Trophoblast cell (in vitro differentiated cells and primary cell): ENCODE measurements at regions not wholly inside any gene's neighbourhood (a gene's known extent, or its start where the extent isn't known, plus 50 kb on each side); places are given as distances from the start of the nearest gene placed in this dataset.
"Not testable (repeated sequence)": the region's sequence is repeated elsewhere in the genome, so short reads cannot be mapped to it uniquely, and the experiment has no call there.

Source experiments
- DNase-seq, 2 donors: peaks; one replicate each; pipeline ENCODE4 v3.0.0-alpha.2; 2016
- H2AFZ ChIP-seq: 2 replicates; pipeline ENCODE4 v1.6.1; 2013; ENCODE audit warnings: low read length, moderate library complexity, mild to moderate bottlenecking; ENCODE audit not compliant: insufficient read depth, poor library complexity
- H2AK5ac ChIP-seq: 2 replicates; pipeline ENCODE4 v1.6.1; 2013; ENCODE audit warnings: mild to moderate bottlenecking, low read length
- H2BK120ac ChIP-seq: 2 replicates; pipeline ENCODE4 v1.6.1; 2013; ENCODE audit warnings: low read length, mild to moderate bottlenecking, moderate library complexity; ENCODE audit not compliant: insufficient read depth, poor library complexity
- H2BK12ac ChIP-seq: 2 replicates; pipeline ENCODE4 v1.6.1; 2013; ENCODE audit warnings: mild to moderate bottlenecking, low read length, moderate library complexity
- H2BK5ac ChIP-seq: 2 replicates; pipeline ENCODE4 v1.6.1; 2013; ENCODE audit warnings: low read length, low read depth, moderate library complexity, mild to moderate bottlenecking; ENCODE audit not compliant: poor library complexity
- H3K14ac ChIP-seq: 2 replicates; pipeline ENCODE4 v1.6.1; 2013; ENCODE audit warnings: mild to moderate bottlenecking, low read length
- H3K18ac ChIP-seq: 2 replicates; pipeline ENCODE4 v1.6.1; 2013; ENCODE audit warnings: mild to moderate bottlenecking, low read length
- H3K23ac ChIP-seq: 2 replicates; pipeline ENCODE4 v1.6.1; 2013; ENCODE audit warnings: low read length
- H3K27ac ChIP-seq: 2 replicates; pipeline ENCODE4 v1.5.1; 2013; ENCODE audit warnings: low read depth, mild to moderate bottlenecking, inconsistent platforms, low read length, moderate library complexity
- H3K27me3 ChIP-seq: 2 replicates; pipeline ENCODE4 v1.6.1; 2013; ENCODE audit warnings: inconsistent platforms, mild to moderate bottlenecking, low read length, moderate library complexity; ENCODE audit not compliant: insufficient read depth
- H3K36me3 ChIP-seq, 2 experiments: 1 replicate in 1 of 2; 2 replicates in 1 of 2; pipeline ENCODE4 v1.6.1; 2013; ENCODE audit warnings: low read length in 2 of 2, mild to moderate bottlenecking in 2 of 2, moderate library complexity in 1 of 2; ENCODE audit not compliant: insufficient read depth in 2 of 2, control insufficient read depth in 1 of 2
- H3K4ac ChIP-seq: 2 replicates; pipeline ENCODE4 v1.6.1; 2013; ENCODE audit warnings: low read depth, mild to moderate bottlenecking, low read length, moderate library complexity
- H3K4me1 ChIP-seq, 2 experiments: 1 replicate in 1 of 2; 2 replicates in 1 of 2; pipeline ENCODE4 v1.6.1; 2013; ENCODE audit warnings: low read length in 2 of 2, mild to moderate bottlenecking in 2 of 2, moderate library complexity in 1 of 2; ENCODE audit not compliant: insufficient read depth in 2 of 2, control insufficient read depth in 1 of 2
- H3K4me2 ChIP-seq: 2 replicates; pipeline ENCODE4 v1.6.1; 2013; ENCODE audit warnings: inconsistent platforms, mild to moderate bottlenecking, low read length, moderate library complexity
- H3K4me3 ChIP-seq: 2 replicates; pipeline ENCODE4 v1.5.1; 2013; ENCODE audit warnings: mild to moderate bottlenecking, low read depth, low read length, inconsistent platforms
- H3K79me1 ChIP-seq: one replicate; pipeline ENCODE4 v1.6.1; 2013; ENCODE audit warnings: low read length
- H3K79me2 ChIP-seq: 2 replicates; pipeline ENCODE4 v1.6.1; 2013; ENCODE audit warnings: low read length, mild to moderate bottlenecking; ENCODE audit not compliant: control insufficient read depth, insufficient read depth, poor library complexity
- H3K9ac ChIP-seq: 2 replicates; pipeline ENCODE4 v1.6.1; 2013; ENCODE audit warnings: mild to moderate bottlenecking, low read length
- H3K9me3 ChIP-seq: 2 replicates; pipeline ENCODE4 v1.6.1; 2013; ENCODE audit warnings: low read depth, mild to moderate bottlenecking, control low read depth, inconsistent platforms, low read length; ENCODE audit not compliant: insufficient read depth
- H4K12ac ChIP-seq: 2 replicates; pipeline ENCODE4 v1.6.1; 2013; ENCODE audit warnings: low read depth, mild to moderate bottlenecking, low read length, moderate library complexity
- H4K8ac ChIP-seq: 2 replicates; pipeline ENCODE4 v1.6.1; 2013; ENCODE audit warnings: low read depth, mild to moderate bottlenecking, low read length, moderate library complexity
- H4K91ac ChIP-seq: one replicate; pipeline ENCODE4 v1.6.1; 2013; ENCODE audit warnings: low read depth, mild to moderate bottlenecking, low read length, moderate library complexity
- WGBS: extraction: QIAGEN DNeasy Blood & Tissue Kit; methylation state at CpG from one replicate; pipeline ENCODE4 v1.1.7; 2013; ENCODE audit warnings: missing lambda C conversion rate; ENCODE audit not compliant: insufficient read length, insufficient coverage; ENCODE audit errors: extremely low coverage; 5-methylcytosine and 5-hydroxymethylcytosine counted together

- not testable (repeated sequence) for H4K12ac ChIP-seq, DNase-seq, H3K4ac ChIP-seq, H3K9me3 ChIP-seq, H2BK12ac ChIP-seq, H3K4me2 ChIP-seq, H3K23ac ChIP-seq, H3K18ac ChIP-seq, H3K14ac ChIP-seq, H3K27ac ChIP-seq, H2BK5ac ChIP-seq, H3K27me3 ChIP-seq, H2AFZ ChIP-seq, H4K91ac ChIP-seq, H2BK120ac ChIP-seq, H3K36me3 ChIP-seq, H4K8ac ChIP-seq, H3K4me1 ChIP-seq, H3K4me3 ChIP-seq, H3K79me1 ChIP-seq, H3K9ac ChIP-seq, H3K79me2 ChIP-seq, H2AK5ac ChIP-seq
- WGBS: no CpG with 5 or more reads among the region's 6 CpGs
These were observed 891.7 kb upstream of the CDH10 start for GRCh38 chr5:25536461-25536860.

- Histone ChIP-seq H3K14ac (no peak overlapping the region), H3K18ac (no peak overlapping the region), H2AK5ac (no peak overlapping the region), H2BK12ac (no peak overlapping the region), H3K4me3 (no peak overlapping the region), H4K91ac (no peak overlapping the region), H4K12ac (no peak overlapping the region), H3K27me3 (no peaks in the 10 kb centered on the region), H3K23ac (no peak overlapping the region), H3K27ac (no peak overlapping the region), H2BK5ac (no peak overlapping the region), H3K9ac (no peak overlapping the region), H3K4me2 (no peak overlapping the region), H3K4me1 (no peaks in the 10 kb centered on the region), H3K9me3 (no peaks in the 10 kb centered on the region), H2BK120ac (no peak overlapping the region), H4K8ac (no peak overlapping the region), H3K79me1 (no peaks in the 10 kb centered on the region), H2AFZ (no peak overlapping the region), H3K79me2 (no peaks in the 10 kb centered on the region), H3K4ac (no peak overlapping the region), H3K36me3 (no peaks in the 10 kb centered on the region)
- DNase-seq: no peak
- WGBS: no CpG with 5 or more reads among the region's 2 CpGs
These were observed 871.4 kb upstream of the CDH10 start for GRCh38 chr5:25516141-25516540.

GRCh38 chr5:25515525-25515924, 870.7 kb upstream of the CDH10 start:
- no peak overlapping the region for H3K14ac ChIP-seq
- H3K27me3 ChIP-seq: no peaks in the 10 kb centered on the region
- H3K36me3 ChIP-seq: no peaks in the 10 kb centered on the region
- no peaks in the 10 kb centered on the region for H3K4me1 ChIP-seq
- H2BK12ac ChIP-seq: no peak overlapping the region
- no peak overlapping the region for H3K23ac ChIP-seq
- H3K18ac ChIP-seq: no peak overlapping the region
- no peak overlapping the region for H3K4me2 ChIP-seq
- no peak overlapping the region for H3K27ac ChIP-seq
- H2AK5ac ChIP-seq: no peak overlapping the region
- H3K79me1 ChIP-seq: no peaks in the 10 kb centered on the region
- H2BK5ac ChIP-seq: no peak overlapping the region
- DNase-seq: no peak
- no peak overlapping the region for H4K91ac ChIP-seq
- H3K4ac ChIP-seq: no peak overlapping the region
- no peak overlapping the region for H3K9ac ChIP-seq
- H2AFZ ChIP-seq: no peak overlapping the region
- H3K79me2 ChIP-seq: no peaks in the 10 kb centered on the region
- no peak overlapping the region for H3K4me3 ChIP-seq
- no CpG with 5 or more reads among the region's 2 CpGs for WGBS
- no peak overlapping the region for H2BK120ac ChIP-seq
- no peak overlapping the region for H4K12ac ChIP-seq
- H3K9me3 ChIP-seq: no peaks in the 10 kb centered on the region
- no peak overlapping the region for H4K8ac ChIP-seq

GRCh38 chr5:25510692-25511091, 865.9 kb upstream of the CDH10 start:
- no CpG with 5 or more reads among the region's 2 CpGs for WGBS
- not testable (repeated sequence) for H3K4me1 ChIP-seq, H3K79me2 ChIP-seq, H2AK5ac ChIP-seq, H3K9ac ChIP-seq, H2BK120ac ChIP-seq, H3K14ac ChIP-seq, H3K36me3 ChIP-seq, H4K8ac ChIP-seq, H2BK12ac ChIP-seq, H3K9me3 ChIP-seq, H3K4me3 ChIP-seq, H2BK5ac ChIP-seq, H4K12ac ChIP-seq, H2AFZ ChIP-seq, H3K27me3 ChIP-seq, H3K23ac ChIP-seq, DNase-seq, H4K91ac ChIP-seq, H3K4me2 ChIP-seq, H3K18ac ChIP-seq, H3K4ac ChIP-seq, H3K79me1 ChIP-seq, H3K27ac ChIP-seq
